GM12874 (cell line): ENCODE measurements at regions not wholly inside any gene's neighbourhood (a gene's known extent, or its start where the extent isn't known, plus 50 kb on each side); places are given as distances from the start of the nearest gene placed in this dataset.

Experiments used
- CTCF ChIP-seq: IDR thresholded peaks from 2 replicates; pipeline ENCODE4 v1.5.1; 2011; ENCODE audit warnings: low read depth, mild to moderate bottlenecking, control low read depth, low read length, moderate library complexity; ENCODE audit not compliant: insufficient read depth

GRCh38 chr7:35384761-35385700 is 131.1 kb upstream of the TBX20 start:
- no peak for TF ChIP-seq CTCF

DNA sequence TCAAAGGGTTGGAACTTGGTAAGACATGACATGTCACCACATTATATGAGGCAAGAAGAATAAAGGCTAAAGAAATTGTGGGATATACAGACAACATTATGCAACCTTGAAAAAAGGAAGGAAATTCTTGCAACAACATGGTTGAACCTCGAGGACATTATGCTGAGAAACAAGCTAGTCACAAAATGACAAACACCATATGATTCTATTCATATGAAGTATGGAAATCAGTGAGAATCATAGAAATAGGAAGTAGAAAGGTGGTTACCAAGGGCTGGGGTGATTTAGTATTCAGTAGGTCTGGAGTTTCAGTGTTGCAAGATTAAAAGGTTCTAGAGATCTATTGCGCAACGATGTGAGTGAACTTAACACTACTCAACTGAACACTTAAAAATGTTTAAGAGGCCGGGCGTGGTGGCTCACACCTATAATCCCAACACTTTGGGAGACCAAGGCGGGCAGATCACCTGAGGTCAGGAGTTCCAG is 126.9 kb upstream of the TBX20 start:
- no peak for TF ChIP-seq CTCF

- TF ChIP-seq CTCF, result no peak
These were observed 125.6 kb upstream of the TBX20 start for GRCh38 chr7:35379481-35379880.

GRCh38 chr7:35375516-35375915 is 121.6 kb upstream of the TBX20 start:
- TF ChIP-seq CTCF, result no peak

DNA sequence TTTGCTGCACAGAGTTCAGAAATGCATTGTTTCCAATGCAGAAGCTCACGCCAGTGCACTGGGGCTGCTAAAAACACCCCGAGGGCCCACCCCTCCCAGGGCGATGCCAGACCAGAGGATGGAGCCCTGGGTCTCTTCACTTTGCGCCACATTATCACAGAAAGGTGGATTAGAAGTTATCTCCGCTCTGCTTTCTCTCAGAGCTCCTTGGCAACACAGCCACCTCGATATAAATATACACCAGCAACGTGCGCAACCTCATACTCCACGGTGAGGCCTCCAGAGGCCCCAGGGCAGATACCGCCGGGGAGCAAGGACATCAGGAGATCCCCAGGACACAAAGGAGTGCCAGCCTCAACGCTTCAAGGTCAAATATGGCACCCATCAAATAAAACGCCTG is 121.0 kb upstream of the TBX20 start:
- TF ChIP-seq CTCF, result no peak

DNA sequence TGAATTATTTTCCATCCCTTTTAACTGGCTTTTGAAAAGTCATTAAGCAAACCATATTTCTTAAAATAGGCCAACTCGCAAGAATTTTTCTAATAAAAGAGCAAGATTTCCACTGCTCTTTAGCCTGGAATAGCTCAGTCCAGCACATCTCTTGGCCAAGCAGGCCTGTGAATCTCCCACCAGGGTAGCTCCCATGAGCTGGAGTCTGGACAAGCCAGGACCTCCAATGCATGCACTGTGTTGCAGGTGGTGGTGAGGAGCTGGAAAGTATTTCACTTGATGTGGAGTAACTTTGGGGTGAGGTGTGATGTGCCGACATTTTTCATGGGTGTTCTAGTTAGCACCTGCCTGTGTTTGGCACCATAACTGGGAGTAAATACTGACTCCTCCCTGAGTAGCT is 117.3 kb upstream of the TBX20 start:
- no peak for TF ChIP-seq CTCF

GRCh38 chr7:35370687-35371086 is 116.8 kb upstream of the TBX20 start:
- no peak for TF ChIP-seq CTCF
